ENCODE measurements at regions not wholly inside any gene's neighbourhood (a gene's known extent, or its start where the extent isn't known, plus 50 kb on each side); places are given as distances from the start of the nearest gene placed in this dataset.

DNA sequence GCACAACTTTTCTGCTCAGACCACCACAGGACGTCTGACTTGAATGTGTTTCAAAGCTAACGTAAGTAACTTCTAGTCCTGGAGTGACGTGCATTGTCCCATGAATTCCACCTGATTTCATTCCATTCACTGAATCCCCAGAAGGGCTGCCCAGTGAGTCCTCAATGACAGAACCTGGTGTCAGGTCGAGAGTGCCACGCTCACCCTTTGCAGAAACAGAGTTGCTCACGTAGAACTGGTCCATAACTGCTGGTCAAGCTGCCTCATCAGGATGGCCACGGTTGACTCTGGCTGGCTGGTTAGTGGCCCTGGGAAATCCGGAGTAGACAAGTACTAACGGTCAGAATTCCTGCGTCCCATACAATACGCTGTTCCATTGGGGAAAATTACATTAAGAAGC, 50.6 kb upstream of the UBE3C start:
- TF ChIP-seq, protein P1, sequence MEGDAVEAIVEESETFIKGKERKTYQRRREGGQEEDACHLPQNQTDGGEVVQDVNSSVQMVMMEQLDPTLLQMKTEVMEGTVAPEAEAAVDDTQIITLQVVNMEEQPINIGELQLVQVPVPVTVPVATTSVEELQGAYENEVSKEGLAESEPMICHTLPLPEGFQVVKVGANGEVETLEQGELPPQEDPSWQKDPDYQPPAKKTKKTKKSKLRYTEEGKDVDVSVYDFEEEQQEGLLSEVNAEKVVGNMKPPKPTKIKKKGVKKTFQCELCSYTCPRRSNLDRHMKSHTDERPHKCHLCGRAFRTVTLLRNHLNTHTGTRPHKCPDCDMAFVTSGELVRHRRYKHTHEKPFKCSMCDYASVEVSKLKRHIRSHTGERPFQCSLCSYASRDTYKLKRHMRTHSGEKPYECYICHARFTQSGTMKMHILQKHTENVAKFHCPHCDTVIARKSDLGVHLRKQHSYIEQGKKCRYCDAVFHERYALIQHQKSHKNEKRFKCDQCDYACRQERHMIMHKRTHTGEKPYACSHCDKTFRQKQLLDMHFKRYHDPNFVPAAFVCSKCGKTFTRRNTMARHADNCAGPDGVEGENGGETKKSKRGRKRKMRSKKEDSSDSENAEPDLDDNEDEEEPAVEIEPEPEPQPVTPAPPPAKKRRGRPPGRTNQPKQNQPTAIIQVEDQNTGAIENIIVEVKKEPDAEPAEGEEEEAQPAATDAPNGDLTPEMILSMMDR (IDR thresholded peaks at IDR 0.05; ENCODE audit: insufficient read depth, low read depth, low read length), result no peak
- no peak for TF ChIP-seq EZH2 (IDR thresholded peaks at IDR 0.05; ENCODE audit: insufficient read depth, low read length)
- H3K27me3 Mint-ChIP-seq (ENCODE audit: low read depth, unreplicated experiment), result peaks cover 15% of the 10 kb centered on the region
- no peak overlapping the region for H3K27ac ChIP-seq (ENCODE audit: low read depth, low read length)
- peaks cover 2% of the 10 kb centered on the region for H3K36me3 Mint-ChIP-seq (ENCODE audit: low read depth, unreplicated experiment)
- no peaks in the 10 kb centered on the region for H3K79me2 ChIP-seq (ENCODE audit: insufficient read depth, low read length)
- no peak overlapping the region for H3K4me3 ChIP-seq (ENCODE audit: insufficient read depth, low read depth, low read length)
- H3K4me1 ChIP-seq (ENCODE audit: insufficient read depth, low read length), result no peaks in the 10 kb centered on the region
- H4K20me1 ChIP-seq (ENCODE audit: insufficient read depth, low read length), result no peaks in the 10 kb centered on the region
- H3K4me2 ChIP-seq (ENCODE audit: low read length), result no peak overlapping the region
- DNase-seq (ENCODE audit: low read depth), result no peak
- no peak overlapping the region for H2AFZ ChIP-seq (ENCODE audit: low read depth, low read length)
- no peak overlapping the region for H3K9ac ChIP-seq (ENCODE audit: low read length)
- H3K27ac Mint-ChIP-seq (ENCODE audit: unreplicated experiment), result no peak overlapping the region
- peaks cover 19% of the 10 kb centered on the region for H3K9me3 Mint-ChIP-seq (ENCODE audit: unreplicated experiment)
- FAIRE-seq, result no peak
- H3K36me3 ChIP-seq (ENCODE audit: insufficient read depth, low read length), result no peaks in the 10 kb centered on the region
- H3K4me1 Mint-ChIP-seq (ENCODE audit: low read depth, unreplicated experiment), result no peaks in the 10 kb centered on the region
- H3K4me3 Mint-ChIP-seq (ENCODE audit: unreplicated experiment), result no peak overlapping the region
- no peaks in the 10 kb centered on the region for H3K9me3 ChIP-seq (ENCODE audit: insufficient read depth, low read depth, low read length)
- no peaks in the 10 kb centered on the region for H3K27me3 ChIP-seq (ENCODE audit: insufficient read depth, low read length)
